NCI-H774 (cell line): ENCODE measurements at regions not wholly inside any gene's neighbourhood (a gene's known extent, or its start where the extent isn't known, plus 50 kb on each side); places are given as distances from the start of the nearest gene placed in this dataset.

ENCODE experiments used
- DNase-seq: peaks from one replicate; lab custom pipeline; 2025; lab: John Stamatoyannopoulos, UW

GRCh38 chr7:39888171-39888853, 61.7 kb upstream of the CDK13 start:
- no peak for DNase-seq

DNA sequence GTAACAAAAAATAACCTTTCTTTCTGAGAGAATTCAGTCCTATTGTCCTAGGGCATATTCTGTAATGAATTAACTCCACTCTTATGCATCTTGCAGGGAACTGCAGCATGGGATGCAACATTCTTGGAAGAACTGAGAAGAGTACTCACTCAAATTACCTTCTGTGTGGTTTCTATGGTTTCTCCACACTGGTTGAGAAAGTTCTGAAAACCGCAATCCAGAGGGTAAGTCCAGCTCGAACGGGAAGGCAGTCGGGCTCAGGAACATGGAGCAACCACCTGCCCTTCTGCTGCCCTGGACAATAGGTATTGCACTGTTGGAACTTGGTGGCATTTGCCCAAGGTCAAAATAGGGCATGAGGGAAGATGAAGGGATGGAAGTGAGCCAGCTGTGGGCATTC, 59.6 kb upstream of the CDK13 start:
- no peak for DNase-seq

DNA sequence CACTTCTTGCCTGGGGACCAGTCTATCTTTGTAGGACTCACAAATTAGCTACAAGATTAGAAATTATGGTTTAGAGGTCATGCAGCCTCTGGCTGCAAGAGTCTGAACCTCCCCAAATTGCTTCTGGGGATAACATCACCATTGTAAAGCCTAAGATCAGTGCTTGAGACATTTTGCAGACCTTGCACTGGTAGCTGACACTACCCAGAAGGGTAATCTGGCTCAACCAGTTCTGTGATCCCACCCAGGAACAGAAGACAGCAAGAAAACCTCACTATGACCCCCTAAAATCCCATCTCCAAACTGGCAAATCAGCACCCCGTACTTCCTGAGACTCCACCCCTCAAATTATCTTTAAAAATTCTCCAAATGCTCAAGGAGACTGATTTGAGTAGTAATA, 58.2 kb upstream of the CDK13 start:
- no peak for DNase-seq

DNA sequence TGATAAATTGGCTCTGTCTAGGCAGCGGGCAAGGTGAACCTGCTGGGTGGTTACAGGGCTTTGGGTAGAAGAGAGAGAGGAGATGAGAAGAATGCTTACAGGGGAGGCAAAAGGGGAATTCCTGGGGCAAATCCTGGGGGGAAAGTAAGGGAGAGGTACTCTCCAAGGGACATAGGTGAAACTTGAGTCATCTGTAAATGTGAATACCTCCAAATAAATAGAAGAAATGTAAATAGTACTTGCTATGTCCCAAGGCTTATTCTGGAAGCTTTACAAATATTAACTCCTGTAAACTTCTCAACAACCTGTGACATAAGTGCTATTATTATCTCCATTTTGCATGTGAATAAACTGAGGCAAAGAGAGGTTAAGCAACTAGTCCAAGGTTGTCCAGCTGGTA, 57.7 kb upstream of the CDK13 start:
- DNase-seq = no peak

DNA sequence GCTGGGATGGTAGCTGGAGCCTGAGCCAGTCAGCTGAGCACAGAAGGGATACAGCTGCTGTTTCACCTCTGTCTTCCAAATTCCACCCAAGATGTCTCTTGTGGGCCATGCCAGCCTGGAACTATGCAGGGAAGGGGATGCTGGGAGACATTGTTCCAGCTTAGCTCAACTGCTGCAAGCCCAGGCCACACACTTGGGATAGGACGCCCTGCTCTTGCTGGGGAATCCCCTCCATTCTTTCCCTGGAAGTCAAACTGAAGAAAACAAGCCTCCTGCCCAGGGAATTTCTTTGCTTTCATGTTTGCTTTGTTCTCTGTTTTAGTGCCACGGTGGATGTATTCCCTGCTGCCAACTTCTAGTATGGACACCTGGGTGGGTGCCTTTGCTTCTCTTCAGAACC, 55.2 kb upstream of the CDK13 start:
- DNase-seq = no peak

GRCh38 chr7:39896840-39897239, 53.2 kb upstream of the CDK13 start:
- no peak for DNase-seq

DNA sequence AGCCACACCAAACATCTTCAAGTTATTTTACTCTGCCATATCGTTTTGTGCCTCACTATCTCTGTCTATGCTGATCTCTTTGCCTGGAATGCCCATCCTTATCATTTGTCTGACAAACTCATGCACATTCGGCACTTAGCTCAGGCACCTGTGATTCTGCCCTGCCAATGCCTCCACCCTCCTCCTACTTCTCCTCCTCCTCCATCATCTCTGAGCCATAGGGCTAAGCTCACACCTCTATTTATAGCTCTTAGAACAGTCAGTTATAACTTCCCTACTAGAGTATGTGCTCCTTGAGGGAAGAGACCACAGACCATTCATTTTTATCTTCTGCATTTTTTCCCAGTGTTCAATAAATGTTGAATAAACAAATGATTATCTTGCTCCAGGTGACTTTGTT, 51.2 kb upstream of the CDK13 start:
- DNase-seq = no peak
